OCI-LY3 (cell line): ENCODE measurements at regions not wholly inside any gene's neighbourhood (a gene's known extent, or its start where the extent isn't known, plus 50 kb on each side); places are given as distances from the start of the nearest gene placed in this dataset.

Experiments used
- EZH2phosphoT487 ChIP-seq: fragments of 200-600 bp; shearing (Covaris generic); IDR thresholded peaks from 2 replicates; pipeline ENCODE4 v1.6.1; 2018; ENCODE audit warnings: antibody characterized with exemption, mixed run types, low read depth
- TF ChIP-seq, protein P1 (sequence below): fragments of 200-600, 300-600 bp; sonication (generic); IDR thresholded peaks from 2 replicates; pipeline ENCODE4 v1.5.1; 2014; ENCODE audit warnings: antibody characterized with exemption, low read length, low read depth

DNA sequence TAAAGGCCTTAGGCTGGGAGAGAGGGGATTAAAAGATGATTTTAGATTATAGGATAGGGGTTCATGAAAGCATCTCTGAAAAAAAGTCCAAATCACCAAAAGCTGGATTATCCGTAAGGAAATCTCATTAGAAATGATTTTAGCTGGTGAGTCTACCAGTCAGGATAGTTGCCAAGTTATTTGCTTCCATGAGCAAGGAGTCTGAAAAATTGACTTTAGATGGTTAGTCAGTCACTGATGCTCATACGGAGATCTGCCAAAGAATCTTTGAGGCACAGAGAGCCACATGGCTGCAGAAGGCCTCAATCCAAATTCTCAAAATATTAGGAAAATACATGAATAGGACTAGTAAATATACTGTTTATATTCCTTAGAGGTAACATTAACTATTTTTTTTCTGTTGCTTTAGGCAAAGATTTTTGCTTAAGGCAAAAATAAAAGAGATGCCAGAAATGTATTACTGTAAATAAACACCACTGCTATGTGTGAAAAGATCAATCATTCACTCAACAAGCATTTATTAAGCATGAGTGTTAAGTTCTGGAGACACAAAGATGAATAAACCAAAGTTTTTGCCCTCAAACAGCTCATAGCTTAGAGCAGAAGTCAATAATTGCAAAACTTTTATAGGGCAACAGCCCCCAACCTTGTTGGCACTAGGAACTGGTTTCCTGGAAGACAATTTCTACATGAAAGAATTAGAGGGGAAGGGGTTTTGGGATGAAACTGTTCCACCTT, 105.2 kb downstream of the BBS10 start:
- TF ChIP-seq, protein P1, sequence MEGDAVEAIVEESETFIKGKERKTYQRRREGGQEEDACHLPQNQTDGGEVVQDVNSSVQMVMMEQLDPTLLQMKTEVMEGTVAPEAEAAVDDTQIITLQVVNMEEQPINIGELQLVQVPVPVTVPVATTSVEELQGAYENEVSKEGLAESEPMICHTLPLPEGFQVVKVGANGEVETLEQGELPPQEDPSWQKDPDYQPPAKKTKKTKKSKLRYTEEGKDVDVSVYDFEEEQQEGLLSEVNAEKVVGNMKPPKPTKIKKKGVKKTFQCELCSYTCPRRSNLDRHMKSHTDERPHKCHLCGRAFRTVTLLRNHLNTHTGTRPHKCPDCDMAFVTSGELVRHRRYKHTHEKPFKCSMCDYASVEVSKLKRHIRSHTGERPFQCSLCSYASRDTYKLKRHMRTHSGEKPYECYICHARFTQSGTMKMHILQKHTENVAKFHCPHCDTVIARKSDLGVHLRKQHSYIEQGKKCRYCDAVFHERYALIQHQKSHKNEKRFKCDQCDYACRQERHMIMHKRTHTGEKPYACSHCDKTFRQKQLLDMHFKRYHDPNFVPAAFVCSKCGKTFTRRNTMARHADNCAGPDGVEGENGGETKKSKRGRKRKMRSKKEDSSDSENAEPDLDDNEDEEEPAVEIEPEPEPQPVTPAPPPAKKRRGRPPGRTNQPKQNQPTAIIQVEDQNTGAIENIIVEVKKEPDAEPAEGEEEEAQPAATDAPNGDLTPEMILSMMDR: no peak
- TF ChIP-seq EZH2phosphoT487: no peak
